ENCODE measurements at regions not wholly inside any gene's neighbourhood (a gene's known extent, or its start where the extent isn't known, plus 50 kb on each side); places are given as distances from the start of the nearest gene placed in this dataset.

- Histone ChIP-seq H3K27ac (no peak overlapping the region), H3K36me3 (peaks cover 5 to 40% (median 25%) of the 10 kb centered on the region in 4 donors), H3K4me1 (no peaks in the 10 kb centered on the region), H3K9me3 (no peaks in the 10 kb centered on the region), H3K27me3 (no peaks in the 10 kb centered on the region), H3K4me3 (no peak overlapping the region)
- intact Hi-C loops (cut with DNase I; ENCODE audit: low total_unique reads): no loop called here
- TF ChIP-seq CTCF (IDR thresholded peaks at IDR 0.05): no peak
- TF ChIP-seq EP300 (IDR thresholded peaks at IDR 0.05): no peak
- no peak for TF ChIP-seq POLR2AphosphoS5 (IDR thresholded peaks at IDR 0.05)
- no peak for TF ChIP-seq POLR2A (IDR thresholded peaks at IDR 0.05)
- no peak for DNase-seq
- 77 to 97% (median 91%) methylated on average over 3 of the region's 3 CpGs for WGBS, 5 donors
These were observed 51.1 kb downstream of the HYCC1 start for GRCh38 chr7:22962775-22963350.

GRCh38 chr7:22958742-22959141 is 55.2 kb downstream of the HYCC1 start:
- intact Hi-C loops (cut with DNase I; ENCODE audit: low total_unique reads): no loop called here
- H3K27me3 ChIP-seq: no peaks in the 10 kb centered on the region
- WGBS, 5 donors: 96 to 100% (median 97%) methylated on average over 1 of the region's 1 CpG

GRCh38 chr7:22954251-22954650 is 59.7 kb downstream of the HYCC1 start:
- Histone ChIP-seq H3K4me1 (no peaks in the 10 kb centered on the region), H3K27ac (no peak overlapping the region), H3K4me3 (no peak overlapping the region), H3K27me3 (no peaks in the 10 kb centered on the region), H3K36me3 (peaks cover 0 to 19% (median 9%) of the 10 kb centered on the region in 4 donors), H3K9me3 (no peaks in the 10 kb centered on the region)
- no peak for TF ChIP-seq EP300 (IDR thresholded peaks at IDR 0.05)
- TF ChIP-seq POLR2AphosphoS5 (IDR thresholded peaks at IDR 0.05): no peak
- TF ChIP-seq POLR2A (IDR thresholded peaks at IDR 0.05): no peak
- 96 to 100% (median 97%) methylated on average over 1 of the region's 1 CpG for WGBS, 5 donors
- no peak for DNase-seq
- intact Hi-C loops (cut with DNase I; ENCODE audit: low total_unique reads): no loop called here

More at GRCh38 chr7:22958742-22959141, 55.2 kb downstream of the HYCC1 start:
- H3K9me3 ChIP-seq: no peaks in the 10 kb centered on the region
- no peaks in the 10 kb centered on the region for H3K4me1 ChIP-seq
- H3K27ac ChIP-seq: no peak overlapping the region
- H3K4me3 ChIP-seq: no peak overlapping the region
- no peak for TF ChIP-seq POLR2A (IDR thresholded peaks at IDR 0.05)
- no peak for DNase-seq
- peaks cover 5 to 45% (median 25%) of the 10 kb centered on the region in 4 donors for H3K36me3 ChIP-seq

- intact Hi-C loops (cut with DNase I; ENCODE audit: low total_unique reads): no loop called here
- H3K36me3 ChIP-seq: peaks cover 0 to 2% (median 0%) of the 10 kb centered on the region in 4 donors
- no peaks in the 10 kb centered on the region for H3K27me3 ChIP-seq
- no peak overlapping the region for H3K4me3 ChIP-seq
- peaks cover 0 to 4% (median 0%) of the 10 kb centered on the region in 4 donors for H3K4me1 ChIP-seq
- TF ChIP-seq POLR2A (IDR thresholded peaks at IDR 0.05) (no peak), CTCF (IDR thresholded peaks at IDR 0.05) (no peak), EP300 (IDR thresholded peaks at IDR 0.05) (no peak), POLR2AphosphoS5 (IDR thresholded peaks at IDR 0.05) (no peak)
- H3K9me3 ChIP-seq: no peaks in the 10 kb centered on the region
- DNase-seq: no peak
- WGBS, 5 donors: 63 to 76% (median 65%) methylated on average over 4 of the region's 4 CpGs
- H3K27ac ChIP-seq: no peak overlapping the region
These were observed 61.5 kb downstream of the HYCC1 start for GRCh38 chr7:22952306-22953015.

GRCh38 chr7:22949944-22950343 is 64.0 kb downstream of the HYCC1 start:
- Histone ChIP-seq H3K27me3 (no peaks in the 10 kb centered on the region), H3K9me3 (no peaks in the 10 kb centered on the region), H3K4me3 (no peak overlapping the region), H3K27ac (no peak overlapping the region), H3K4me1 (peaks cover 0 to 4% (median 0%) of the 10 kb centered on the region in 4 donors), H3K36me3 (peaks cover 0 to 6% (median 4%) of the 10 kb centered on the region in 4 donors)
- WGBS, 5 donors: 60 to 62% (median 61%) methylated on average over 2 of the region's 2 CpGs
- intact Hi-C loops (cut with DNase I; ENCODE audit: low total_unique reads): no loop called here
- TF ChIP-seq POLR2AphosphoS5 (IDR thresholded peaks at IDR 0.05): no peak
- no peak for TF ChIP-seq CTCF (IDR thresholded peaks at IDR 0.05)
- no peak for TF ChIP-seq POLR2A (IDR thresholded peaks at IDR 0.05)
- TF ChIP-seq EP300 (IDR thresholded peaks at IDR 0.05): no peak
- no peak for DNase-seq

All from stomach (tissue), 8 donors.